Lung (tissue), 11 donors: ENCODE measurements at regions not wholly inside any gene's neighbourhood (a gene's known extent, or its start where the extent isn't known, plus 50 kb on each side); places are given as distances from the start of the nearest gene placed in this dataset.

Experiments used
- ATAC-seq: fragments of 200-7000 bp; cut with Tn5 transposase; one replicate; pipeline ENCODE4 v1.9.1; 2020; ENCODE audit warnings: moderate number of reproducible peaks; ENCODE audit not compliant: insufficient read depth, low FRiP score
- DNase-seq, 3 donors: peaks; one replicate each; pipeline ENCODE4 v3.0.0-alpha.2; 2013 to 2017
- H3K27ac ChIP-seq, 2 donors: one replicate each; pipeline ENCODE4 v1.5.1; 2013; ENCODE audit warnings: mild to moderate bottlenecking in 2 of 2, moderate library complexity in 2 of 2, control low read depth in 1 of 2, inconsistent platforms in 1 of 2, low read depth in 1 of 2, low read length in 1 of 2
- H3K27me3 ChIP-seq, 3 donors: one replicate each; pipeline ENCODE4 v1.5.1; 2013; ENCODE audit warnings: low read length in 2 of 3; ENCODE audit not compliant: control insufficient read depth in 3 of 3, insufficient read depth in 3 of 3
- H3K36me3 ChIP-seq, 4 donors: one replicate each; pipeline ENCODE4 v1.5.1; 2013; ENCODE audit warnings: low read length in 4 of 4, mild to moderate bottlenecking in 1 of 4, moderate library complexity in 1 of 4; ENCODE audit not compliant: control insufficient read depth in 4 of 4, insufficient read depth in 4 of 4
- H3K4me1 ChIP-seq, 5 donors: one replicate each; pipeline ENCODE4 v1.5.1; 2013; ENCODE audit warnings: low read length in 5 of 5, mild to moderate bottlenecking in 2 of 5, moderate library complexity in 1 of 5; ENCODE audit not compliant: control insufficient read depth in 5 of 5, insufficient read depth in 5 of 5
- H3K4me3 ChIP-seq: one replicate; pipeline ENCODE4 v1.5.1; 2013; ENCODE audit warnings: mild to moderate bottlenecking, control low read depth, moderate library complexity
- H3K9ac ChIP-seq, 2 donors: one replicate each; pipeline ENCODE4 v1.5.1; 2013; ENCODE audit warnings: low read length in 2 of 2, control low read depth in 1 of 2; ENCODE audit not compliant: insufficient read depth in 1 of 2
- H3K9me3 ChIP-seq, 4 donors: one replicate each; pipeline ENCODE4 v1.5.1; 2013; ENCODE audit warnings: low read length in 3 of 4, mild to moderate bottlenecking in 1 of 4, moderate library complexity in 1 of 4; ENCODE audit not compliant: control insufficient read depth in 4 of 4, insufficient read depth in 3 of 4
- CTCF ChIP-seq: IDR thresholded peaks from 2 replicates; pipeline ENCODE4 v1.5.1; 2012; ENCODE audit warnings: mild to moderate bottlenecking; ENCODE audit errors: control extremely low read depth, extremely low read depth
- WGBS, 2 donors: extraction: QIAGEN DNeasy Blood & Tissue Kit; methylation state at CpG; one replicate each; pipeline ENCODE4 v1.1.7; 2013; 5-methylcytosine and 5-hydroxymethylcytosine counted together
- donor health status: control.
- donor health status: control.
- donor health status: Bipolar disorder and iron deficiency.
- donor health status: healthy.
- donor health status: DM: yes; HTN: yes; CAD: no.

DNA sequence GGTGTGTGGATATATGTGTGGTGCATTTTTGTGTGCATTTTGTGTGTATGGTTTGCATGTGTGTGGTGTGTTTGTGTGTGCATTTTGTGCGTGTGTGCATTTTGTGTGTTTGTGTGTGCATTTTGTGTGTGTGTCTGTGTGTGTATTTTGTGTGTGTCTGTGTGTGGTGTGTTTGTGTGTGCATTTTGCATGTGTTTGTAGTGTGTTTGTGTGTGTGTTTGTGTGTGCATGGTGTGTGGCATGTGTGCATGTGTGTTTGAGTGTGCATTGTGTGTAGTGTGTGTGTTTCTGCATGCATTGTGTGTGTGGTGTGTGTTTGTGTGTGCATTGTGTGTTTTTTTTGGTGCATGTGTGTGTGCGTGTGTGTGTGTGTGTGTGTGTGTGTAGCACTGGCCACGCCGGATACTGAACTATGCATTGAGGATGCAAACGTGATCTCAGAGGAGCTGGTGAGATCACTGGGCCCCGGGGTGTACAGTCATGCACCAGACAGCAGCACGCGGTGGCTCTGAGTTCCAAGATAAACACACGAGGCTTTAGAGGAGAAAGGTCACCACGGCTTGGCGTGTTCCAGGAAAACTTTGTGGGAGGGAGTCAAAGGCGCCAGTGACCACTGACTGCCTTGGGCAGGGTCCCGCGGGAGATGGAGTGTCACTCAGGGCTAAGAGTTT lies 106.6 kb upstream of the SHH start:
- no peak overlapping the region for H3K27ac ChIP-seq
- no peak for ATAC-seq
- 46 to 66% methylated on average over 13 to 14 of the region's 14 CpGs for WGBS, 2 donors

DNA sequence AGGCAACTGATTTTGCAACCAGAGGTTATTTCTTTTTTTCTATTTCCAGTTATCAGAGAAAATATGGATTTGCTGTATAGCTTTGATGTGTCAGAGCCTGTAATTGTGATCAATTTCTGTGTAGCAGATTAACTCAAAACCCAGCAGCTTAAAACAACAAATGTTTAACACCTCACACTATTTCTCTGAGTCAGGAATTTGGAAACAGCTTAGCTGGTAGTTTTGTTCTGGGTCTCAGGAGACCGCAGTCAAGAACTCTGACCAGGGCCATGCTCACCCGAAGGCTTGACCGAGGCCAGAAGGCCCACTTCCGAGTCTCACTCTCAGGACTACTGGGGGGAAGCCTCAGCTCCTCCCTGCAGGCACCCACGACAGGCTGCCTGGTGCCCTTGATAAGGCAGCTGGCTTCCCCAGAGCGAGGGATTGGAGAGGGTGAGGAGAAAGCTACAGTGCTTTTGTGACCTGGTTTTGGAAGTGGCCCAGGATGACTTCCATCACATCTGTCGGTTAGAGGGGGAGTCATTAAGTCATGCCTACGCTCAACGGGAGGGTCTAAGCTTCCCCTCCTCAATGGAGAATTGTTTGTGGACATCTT lies 105.7 kb upstream of the SHH start:
- Histone ChIP-seq H3K27ac (no peak overlapping the region), H3K36me3 (no peaks in the 10 kb centered on the region), H3K4me3 (no peak overlapping the region), H3K27me3 (no peaks in the 10 kb centered on the region), H3K4me1 (peaks cover 0 to 11% (median 3%) of the 10 kb centered on the region in 5 donors), H3K9ac (no peak overlapping the region), H3K9me3 (peaks cover 0 to 4% (median 0%) of the 10 kb centered on the region in 4 donors)
- no peak for TF ChIP-seq CTCF
- DNase-seq: peak in 1 of 3 donors; percentile 1
- ATAC-seq: no peak
- WGBS, 2 donors: 59 to 65% methylated on average over 9 of the region's 9 CpGs

More for the DNA sequence above, 106.6 kb upstream of the SHH start:
- Histone ChIP-seq H3K36me3 (no peaks in the 10 kb centered on the region), H3K9ac (no peak overlapping the region), H3K4me1 (peaks cover 0 to 11% (median 3%) of the 10 kb centered on the region in 5 donors), H3K27me3 (no peaks in the 10 kb centered on the region), H3K4me3 (no peak overlapping the region), H3K9me3 (peaks cover 0 to 4% (median 0%) of the 10 kb centered on the region in 4 donors)
- no peak for TF ChIP-seq CTCF
- peak; percentile 20 to 55 (median 55) for DNase-seq

GRCh38 chr7:155916926-155917655 lies 104.8 kb upstream of the SHH start:
- Histone ChIP-seq H3K27me3 (no peaks in the 10 kb centered on the region), H3K27ac (no peak overlapping the region), H3K4me3 (no peak overlapping the region), H3K4me1 (peaks cover 0 to 5% (median 3%) of the 10 kb centered on the region in 5 donors), H3K9ac (no peak overlapping the region), H3K9me3 (peaks cover 0 to 6% (median 2%) of the 10 kb centered on the region in 4 donors), H3K36me3 (no peaks in the 10 kb centered on the region)
- DNase-seq (peak in 1 of 3 donors; percentile 1), ATAC-seq (no peak)
- TF ChIP-seq CTCF: no peak
- 62 to 75% methylated on average over 12 of the region's 12 CpGs for WGBS, 2 donors
